HG02642 (cell line): ENCODE measurements at regions not wholly inside any gene's neighbourhood (a gene's known extent, or its start where the extent isn't known, plus 50 kb on each side); places are given as distances from the start of the nearest gene placed in this dataset.

Experiments
- ATAC-seq: cut with Tn5 transposase; IDR thresholded peaks from one replicate; pipeline ENCODE4 v1.9.1; 2021; ENCODE audit warnings: mild to moderate bottlenecking; ENCODE audit not compliant: unreplicated experiment, poor library complexity

GRCh38 chr1:244988521-244988920 lies 124.2 kb upstream of the HNRNPU start:
- no peak for ATAC-seq

GRCh38 chr1:244980605-244981004 lies 116.3 kb upstream of the HNRNPU start:
- ATAC-seq = no peak

- ATAC-seq = no peak
Measured at GRCh38 chr1:244974550-244974949, 110.2 kb upstream of the HNRNPU start.

- ATAC-seq = no peak
Measured at GRCh38 chr1:244974106-244974505, 109.8 kb upstream of the HNRNPU start.

- ATAC-seq = no peak
Measured at GRCh38 chr1:244971552-244972216, 107.3 kb upstream of the HNRNPU start.

GRCh38 chr1:244970744-244971551 lies 106.6 kb upstream of the HNRNPU start:
- ATAC-seq = peak; percentile 78

- ATAC-seq = peak; percentile 70
Measured at GRCh38 chr1:244970236-244970743, 105.9 kb upstream of the HNRNPU start.

- peak; percentile 31 for ATAC-seq
Measured at GRCh38 chr1:244969355-244970235, 105.3 kb upstream of the HNRNPU start.

GRCh38 chr1:244968881-244969280 lies 104.5 kb upstream of the HNRNPU start:
- ATAC-seq = no peak

GRCh38 chr1:244968471-244968871 lies 104.1 kb upstream of the HNRNPU start:
- ATAC-seq = no peak

- no peak for ATAC-seq
Measured at GRCh38 chr1:244967159-244967558, 102.8 kb upstream of the HNRNPU start.

- no peak for ATAC-seq
Measured at GRCh38 chr1:244965185-244966030, 101.1 kb upstream of the HNRNPU start.

GRCh38 chr1:244964112-244964971 lies 100.0 kb upstream of the HNRNPU start:
- ATAC-seq = no peak

- no peak for ATAC-seq
Measured at GRCh38 chr1:244963231-244963826, 99.0 kb upstream of the HNRNPU start.

- no peak for ATAC-seq
Measured at GRCh38 chr1:244962130-244962529, 97.8 kb upstream of the HNRNPU start.

- ATAC-seq = no peak
Measured at GRCh38 chr1:244960904-244961303, 96.6 kb upstream of the HNRNPU start.

GRCh38 chr1:244958593-244958992 lies 94.2 kb upstream of the HNRNPU start:
- no peak for ATAC-seq

GRCh38 chr1:244957525-244957924 lies 93.2 kb upstream of the HNRNPU start:
- no peak for ATAC-seq
